GM11168 (cell line): ENCODE measurements at regions not wholly inside any gene's neighbourhood (a gene's known extent, or its start where the extent isn't known, plus 50 kb on each side); places are given as distances from the start of the nearest gene placed in this dataset.
"Not testable (repeated sequence)": the region's sequence is repeated elsewhere in the genome, so short reads cannot be mapped to it uniquely, and the experiment has no call there.

Experiments used
- in situ Hi-C: fragments of 300-500 bp; cut with MboI; formaldehyde crosslinking; loops from one replicate; pipeline ENCODE4 v1.12.0; 2022; ENCODE audit warnings: low sequenced_read_pairs; ENCODE audit not compliant: unreplicated experiment

DNA sequence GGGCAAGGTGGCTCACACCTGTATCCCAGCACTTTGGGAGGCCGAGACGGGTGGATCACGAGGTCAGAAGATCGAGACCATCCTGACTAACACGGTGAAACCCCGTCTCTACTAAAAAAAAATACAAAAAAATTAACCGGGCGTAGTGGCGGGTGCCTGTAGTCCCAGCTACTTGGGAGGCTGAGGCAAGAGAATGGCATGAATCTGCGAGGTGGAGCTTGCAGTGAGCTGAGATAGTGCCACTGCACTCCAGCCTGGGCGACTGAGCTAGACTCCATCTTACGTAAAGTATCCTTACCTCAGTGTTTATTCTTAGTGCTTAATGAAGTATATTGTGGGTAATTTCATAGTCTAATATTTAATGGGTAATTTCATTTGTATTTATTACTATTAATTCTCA, 1203.6 kb downstream of the DSC3 start:
- in situ Hi-C loops = not testable (repeated sequence)

- in situ Hi-C loops = no loop called here
Observed at GRCh38 chr18:29838556-29838955, 1204.0 kb downstream of the DSC3 start.

DNA sequence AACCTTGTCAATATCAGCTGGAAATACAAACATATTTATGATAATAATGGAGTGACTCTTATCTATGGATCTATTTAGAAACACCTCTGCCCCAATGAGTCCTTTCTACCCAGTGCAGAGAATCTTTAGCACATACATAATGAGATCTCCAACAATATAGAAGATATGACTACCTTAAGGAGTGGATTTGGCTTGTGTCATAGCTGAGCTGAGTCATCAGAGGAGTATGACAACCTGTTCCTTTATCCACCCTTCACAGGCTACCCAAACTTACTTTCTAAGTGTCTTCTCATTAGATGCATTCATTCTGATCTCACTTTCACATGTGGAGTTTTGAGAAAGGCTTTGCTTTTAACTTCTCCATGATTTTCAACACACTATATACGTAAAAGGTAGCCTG, 1218.9 kb downstream of the DSC3 start:
- in situ Hi-C loops = no loop called here

DNA sequence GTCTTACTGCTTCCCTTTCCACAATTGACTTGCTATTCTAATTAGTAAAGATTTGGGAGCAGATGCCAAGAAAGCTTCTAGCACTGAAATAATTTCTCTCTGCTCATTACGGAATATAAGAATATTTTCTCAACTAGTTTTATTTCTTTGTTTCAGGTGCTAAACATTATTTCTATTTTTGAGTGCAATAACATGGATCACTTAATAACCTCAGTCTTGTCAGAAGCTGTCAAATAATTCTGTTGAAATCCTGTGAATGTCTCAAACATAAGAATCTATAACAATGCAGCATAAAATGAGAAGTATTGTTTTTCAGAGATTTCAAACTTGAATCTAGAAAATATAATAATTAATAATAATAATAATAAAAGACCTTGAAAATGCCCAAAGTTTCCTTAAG, 1221.0 kb downstream of the DSC3 start:
- in situ Hi-C loops = no loop called here

- in situ Hi-C loops = no loop called here
Observed at GRCh38 chr18:29811519-29811918, 1231.0 kb downstream of the DSC3 start.

- in situ Hi-C loops = no loop called here
Observed at GRCh38 chr18:29780816-29781215, 1261.7 kb downstream of the DSC3 start.

- in situ Hi-C loops = no loop called here
Observed at GRCh38 chr18:29779096-29779495, 1263.4 kb downstream of the DSC3 start.

DNA sequence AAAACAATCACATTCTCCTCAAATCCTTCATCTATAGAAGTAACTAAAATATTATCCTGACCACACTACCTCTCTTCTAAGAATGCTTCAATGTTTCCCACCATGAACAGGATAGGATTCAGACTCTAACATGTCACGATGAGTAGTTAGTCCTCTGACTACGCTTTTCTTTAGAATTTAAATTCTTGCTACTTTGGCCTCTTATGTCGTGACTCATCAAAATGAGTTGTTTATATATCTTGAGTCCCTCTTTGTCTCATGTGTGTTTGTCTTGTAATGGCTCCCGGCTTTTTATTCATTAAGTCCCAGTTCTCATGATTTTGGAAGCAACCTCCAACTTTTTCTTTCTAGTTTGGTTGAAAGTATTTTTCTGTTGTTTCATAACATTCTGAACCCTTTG, 1289.2 kb downstream of the DSC3 start:
- in situ Hi-C loops = no loop called here

DNA sequence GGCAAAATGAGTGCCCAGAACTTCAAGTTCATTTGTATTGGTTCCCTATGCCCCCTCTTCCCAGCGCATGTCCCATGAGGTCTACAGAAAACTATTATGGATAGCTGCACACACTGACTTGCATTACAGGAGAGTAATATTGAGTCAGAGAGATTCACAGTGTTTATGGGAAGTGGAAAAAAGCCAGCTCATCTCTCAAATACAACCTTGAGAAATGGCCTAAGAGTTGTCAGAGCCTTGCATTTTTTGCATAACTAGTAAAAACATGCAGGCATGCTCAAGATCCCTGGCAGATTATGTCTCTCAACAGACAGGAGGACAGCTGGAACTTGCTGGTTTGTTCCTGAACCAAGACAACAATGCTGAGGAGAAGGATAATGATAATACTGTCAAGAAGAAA, 1292.8 kb downstream of the DSC3 start:
- in situ Hi-C loops = no loop called here

DNA sequence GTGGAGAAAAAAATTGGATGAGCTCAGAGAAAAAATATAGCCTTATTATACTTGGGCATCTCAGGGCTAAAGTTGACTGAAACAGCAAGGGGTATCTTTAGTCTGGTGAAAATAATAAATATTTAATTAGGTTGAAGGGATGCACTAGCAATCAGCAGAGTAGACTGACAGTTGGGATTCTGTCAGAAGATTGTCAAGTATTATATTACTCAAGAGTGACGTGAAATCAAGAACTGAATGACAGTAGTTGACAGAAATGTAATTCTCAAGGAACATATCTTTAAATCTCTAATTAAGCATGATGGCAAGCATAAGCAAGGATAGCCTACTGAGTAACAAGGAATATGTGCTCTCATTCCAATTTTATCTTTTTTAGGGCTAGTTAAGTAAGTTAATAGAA, 1301.1 kb downstream of the DSC3 start:
- in situ Hi-C loops = no loop called here

DNA sequence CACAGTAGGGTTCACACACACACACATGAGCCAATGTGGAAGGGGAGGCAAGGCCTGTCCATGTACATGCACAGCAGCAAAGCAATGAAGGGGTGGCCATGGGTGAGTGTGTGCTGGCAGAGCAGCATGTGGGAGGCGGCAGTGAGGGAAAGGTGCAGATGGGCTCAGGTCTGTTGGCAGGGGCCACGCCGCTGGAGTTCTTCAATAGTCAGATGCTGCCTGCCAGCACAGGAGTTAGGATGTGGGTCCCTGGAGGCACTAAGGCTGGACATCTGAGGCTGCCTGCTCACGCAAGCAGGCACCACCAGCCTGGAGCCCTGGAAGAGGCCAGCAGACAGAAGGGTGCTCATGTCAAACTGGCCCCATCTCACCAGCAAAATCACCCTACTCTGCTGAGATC, 1304.9 kb downstream of the DSC3 start:
- in situ Hi-C loops = no loop called here

GRCh38 chr18:29737190-29737589, 1305.4 kb downstream of the DSC3 start:
- in situ Hi-C loops = no loop called here

DNA sequence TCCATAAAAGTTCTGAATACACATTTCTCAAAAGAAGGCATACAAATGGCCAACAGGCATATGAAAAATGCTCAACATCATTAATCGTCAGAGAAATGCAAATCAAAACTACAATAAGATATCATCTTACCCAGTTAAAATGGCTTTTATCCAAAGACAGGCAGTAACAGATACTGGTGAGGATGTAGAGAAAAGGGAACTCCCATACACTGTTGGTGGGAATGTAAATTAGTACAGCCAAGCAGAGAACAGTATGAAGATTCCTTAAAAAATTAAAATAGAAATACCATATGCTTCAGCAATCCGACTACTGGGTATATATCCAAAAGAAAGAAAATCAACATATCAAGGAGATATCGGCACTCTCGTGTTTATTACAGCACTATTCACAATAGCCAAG, 1312.5 kb downstream of the DSC3 start:
- in situ Hi-C loops = no loop called here

- in situ Hi-C loops = no loop called here
Observed at GRCh38 chr18:29726646-29727045, 1315.9 kb downstream of the DSC3 start.

DNA sequence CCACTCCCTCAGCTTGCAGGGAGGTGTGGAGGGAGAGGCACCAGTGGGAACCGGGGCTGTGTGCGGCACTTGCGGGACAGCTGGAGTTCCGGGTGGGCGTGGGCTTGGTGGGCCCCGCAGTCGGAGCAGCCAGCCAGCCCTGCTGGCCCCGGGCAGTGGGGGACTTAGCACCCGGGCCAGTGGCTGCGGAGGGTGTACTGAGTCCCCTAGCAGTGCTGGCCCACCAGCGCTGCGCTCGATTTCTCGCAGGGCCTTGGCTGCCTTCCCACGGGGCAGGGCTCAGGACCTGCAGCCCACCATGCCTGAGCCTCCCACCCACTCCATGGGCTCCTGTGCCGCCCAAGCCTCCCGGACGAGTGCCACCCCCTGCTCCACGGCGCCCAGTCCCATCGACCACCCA, 1319.1 kb downstream of the DSC3 start:
- in situ Hi-C loops = not testable (repeated sequence)

GRCh38 chr18:29715960-29716359, 1326.6 kb downstream of the DSC3 start:
- in situ Hi-C loops = not testable (repeated sequence)

DNA sequence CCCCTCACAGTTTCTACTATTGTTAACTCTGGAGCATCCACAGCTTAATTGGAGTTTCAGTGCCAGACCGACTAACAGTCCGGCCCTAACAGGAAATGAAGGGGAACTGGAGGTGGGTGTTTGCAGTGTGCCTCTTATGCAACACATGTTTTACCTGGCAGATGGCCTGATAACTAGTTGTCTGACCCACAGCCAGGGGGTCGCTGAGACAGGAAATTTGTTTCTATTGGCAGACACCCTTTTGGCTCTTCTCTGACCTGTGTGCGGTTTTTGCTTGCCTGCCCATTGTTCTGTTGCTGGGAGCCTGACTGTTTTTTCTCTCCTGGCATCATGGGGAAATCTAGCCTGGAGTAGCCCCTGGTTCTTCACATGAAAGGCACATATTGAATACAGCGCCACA, 1329.8 kb downstream of the DSC3 start:
- in situ Hi-C loops = no loop called here

DNA sequence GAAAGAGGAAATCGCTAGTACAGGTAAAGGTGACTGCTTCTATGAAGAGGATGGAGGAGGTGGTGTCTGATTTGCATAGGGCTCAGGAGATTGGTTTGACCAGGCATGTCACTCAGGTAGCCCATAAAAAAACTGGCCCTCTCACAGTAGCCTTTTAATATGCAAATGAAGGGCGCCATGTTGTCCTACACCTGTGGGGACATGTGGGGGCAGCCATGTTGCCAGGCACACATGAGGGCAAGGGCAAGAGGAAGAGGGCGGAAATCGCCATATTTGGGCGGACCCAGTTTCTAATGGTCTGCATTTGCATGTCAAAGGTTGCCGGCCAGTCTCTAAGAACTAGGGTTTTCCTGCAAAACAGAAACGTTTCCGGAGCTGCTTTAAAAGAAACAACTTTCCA, 1330.6 kb downstream of the DSC3 start:
- in situ Hi-C loops = no loop called here

DNA sequence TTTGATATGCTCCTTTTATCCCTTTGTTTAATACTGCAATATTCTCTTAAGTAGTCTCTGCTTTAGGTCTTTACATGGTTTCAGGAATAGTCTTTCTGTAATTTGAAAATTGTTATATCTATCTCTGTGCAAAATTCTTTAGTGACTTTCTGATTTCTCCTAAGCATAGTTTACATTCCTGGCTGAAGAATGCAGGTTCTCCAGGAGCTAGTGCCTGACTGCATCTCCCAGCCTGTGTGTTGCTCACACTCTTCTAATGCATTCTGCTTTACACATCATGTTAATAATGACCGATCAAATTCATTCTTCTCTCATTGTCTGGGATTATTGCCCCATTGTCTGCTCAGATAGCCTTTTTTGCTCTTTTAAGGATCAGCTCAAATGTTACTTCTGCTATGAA, 1349.2 kb downstream of the DSC3 start:
- in situ Hi-C loops = no loop called here

GRCh38 chr18:29681578-29681977, 1361.0 kb downstream of the DSC3 start:
- in situ Hi-C loops = no loop called here

DNA sequence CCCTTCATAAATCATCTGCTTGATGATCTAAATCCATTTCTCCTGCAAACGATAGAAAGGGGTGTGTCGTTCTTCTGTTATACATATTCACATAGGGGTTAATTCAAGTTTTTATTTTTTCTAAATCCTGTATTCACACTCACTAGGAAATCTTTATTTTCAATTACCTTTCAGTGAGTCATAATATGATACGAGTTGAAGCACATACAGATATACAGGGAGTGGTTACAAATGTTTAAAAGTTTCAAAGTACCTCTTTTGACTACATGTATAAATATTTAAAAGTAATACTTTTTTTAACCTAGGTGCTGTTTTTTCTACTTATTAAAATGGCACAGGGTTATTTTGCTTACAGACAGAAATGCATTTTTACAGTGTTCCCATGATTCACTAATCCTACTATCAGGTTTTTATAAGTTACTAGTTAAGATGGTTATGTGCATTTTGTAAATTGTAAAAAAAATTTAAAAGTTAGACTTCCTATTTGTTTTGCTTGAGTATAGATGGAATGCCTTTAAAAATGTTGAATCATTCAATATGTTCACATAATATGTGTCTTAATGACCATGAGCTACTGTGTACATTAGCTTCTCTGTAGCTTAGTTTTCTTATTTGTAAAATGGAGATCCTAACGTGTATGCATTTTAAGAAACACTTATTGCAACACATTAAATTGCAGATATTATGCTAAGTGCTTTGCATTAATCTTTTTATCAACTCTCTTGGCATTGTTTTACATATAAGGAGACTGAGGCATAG, 1378.1 kb downstream of the DSC3 start:
- in situ Hi-C loops = no loop called here

- in situ Hi-C loops = no loop called here
Observed at GRCh38 chr18:29661924-29662323, 1380.6 kb downstream of the DSC3 start.

- in situ Hi-C loops = no loop called here
Observed at GRCh38 chr18:29660777-29661176, 1381.8 kb downstream of the DSC3 start.
